SJCRH30 (cell line): ENCODE measurements at regions not wholly inside any gene's neighbourhood (a gene's known extent, or its start where the extent isn't known, plus 50 kb on each side); places are given as distances from the start of the nearest gene placed in this dataset.

Source experiments
- DNase-seq, 2 experiments: peaks; one replicate each; pipeline ENCODE4 v3.0.0-alpha.2; 2015 to 2020
- H3K27ac ChIP-seq: fragments of 250-450 bp; sonication (Bioruptor Pico); 2 replicates; pipeline ENCODE4 v1.5.1; 2020; ENCODE audit warnings: mild to moderate bottlenecking, moderate library complexity
- H3K27me3 ChIP-seq: fragments of 250-450 bp; sonication (Bioruptor Pico); 2 replicates; pipeline ENCODE4 v1.5.1; 2020; ENCODE audit warnings: mild to moderate bottlenecking, moderate library complexity
- H3K36me3 ChIP-seq: fragments of 250-450 bp; sonication (Bioruptor Pico); 2 replicates; pipeline ENCODE4 v1.5.1; 2020; ENCODE audit warnings: mild to moderate bottlenecking, moderate library complexity
- H3K4me1 ChIP-seq: fragments of 250-450 bp; sonication (Bioruptor Pico); 2 replicates; pipeline ENCODE4 v1.5.1; 2020; ENCODE audit warnings: mild to moderate bottlenecking, moderate library complexity
- H3K4me3 ChIP-seq: fragments of 250-450 bp; sonication (Bioruptor Pico); 2 replicates; pipeline ENCODE4 v1.5.1; 2020; ENCODE audit warnings: mild to moderate bottlenecking, moderate library complexity
- H3K9me3 ChIP-seq: fragments of 250-450 bp; sonication (Bioruptor Pico); replicated peaks from 2 replicates; pipeline ENCODE4 v1.5.1; 2020; ENCODE audit warnings: mild to moderate bottlenecking, moderate library complexity

DNA sequence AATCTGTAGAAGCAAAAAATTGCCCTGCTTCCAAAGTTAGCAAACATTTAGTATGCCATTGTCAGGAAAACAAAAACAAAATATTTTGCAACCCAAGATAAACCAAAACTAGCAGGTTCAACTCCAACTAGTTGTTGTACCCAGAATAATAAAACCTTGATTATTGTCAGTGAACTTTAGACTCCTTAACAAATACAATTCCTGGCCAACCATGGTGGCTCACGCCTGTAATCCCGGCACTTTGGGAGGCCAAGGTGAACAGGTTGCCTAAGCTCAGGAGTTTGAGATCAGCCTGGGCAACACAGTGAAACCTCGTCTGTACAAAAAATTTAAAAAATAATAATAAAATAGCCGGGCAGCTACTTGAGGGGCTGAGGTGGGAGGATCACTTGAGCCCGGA is 53.6 kb upstream of the EPCAM start:
- no peaks in the 10 kb centered on the region for H3K9me3 ChIP-seq
- H3K27me3 ChIP-seq, result no peaks in the 10 kb centered on the region
- no peak overlapping the region for H3K4me3 ChIP-seq
- H3K27ac ChIP-seq, result no peak overlapping the region
- DNase-seq, result no peak
- H3K4me1 ChIP-seq, result peaks cover 9% of the 10 kb centered on the region; the same call in 1 of the 2 replicates
- H3K36me3 ChIP-seq, result no peaks in the 10 kb centered on the region

DNA sequence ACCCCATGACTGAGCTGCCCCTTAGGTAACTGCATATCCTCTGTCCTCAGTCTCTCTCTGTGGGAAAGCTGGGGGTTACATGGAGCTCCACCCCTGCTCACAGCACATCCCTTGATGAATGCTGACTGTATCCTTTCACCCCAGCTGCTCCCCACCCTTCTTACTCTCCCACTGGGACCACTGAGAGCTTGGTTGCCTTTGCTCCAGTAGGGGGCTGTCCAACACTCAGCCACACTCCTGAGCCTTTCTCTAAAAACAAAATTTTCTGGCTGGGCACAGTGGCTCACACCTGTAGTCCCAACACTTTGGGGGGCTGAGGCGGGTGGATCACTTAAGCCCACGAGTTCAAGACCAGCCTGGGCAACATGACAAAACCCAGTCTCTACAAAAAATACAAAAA is 55.4 kb upstream of the EPCAM start:
- no peaks in the 10 kb centered on the region for H3K27me3 ChIP-seq
- no peak overlapping the region for H3K27ac ChIP-seq
- peak in 1 of 2 experiments; percentile 22 for DNase-seq
- H3K9me3 ChIP-seq, result no peaks in the 10 kb centered on the region
- H3K36me3 ChIP-seq, result no peaks in the 10 kb centered on the region
- H3K4me3 ChIP-seq, result no peak overlapping the region
- no peaks in the 10 kb centered on the region for H3K4me1 ChIP-seq

DNA sequence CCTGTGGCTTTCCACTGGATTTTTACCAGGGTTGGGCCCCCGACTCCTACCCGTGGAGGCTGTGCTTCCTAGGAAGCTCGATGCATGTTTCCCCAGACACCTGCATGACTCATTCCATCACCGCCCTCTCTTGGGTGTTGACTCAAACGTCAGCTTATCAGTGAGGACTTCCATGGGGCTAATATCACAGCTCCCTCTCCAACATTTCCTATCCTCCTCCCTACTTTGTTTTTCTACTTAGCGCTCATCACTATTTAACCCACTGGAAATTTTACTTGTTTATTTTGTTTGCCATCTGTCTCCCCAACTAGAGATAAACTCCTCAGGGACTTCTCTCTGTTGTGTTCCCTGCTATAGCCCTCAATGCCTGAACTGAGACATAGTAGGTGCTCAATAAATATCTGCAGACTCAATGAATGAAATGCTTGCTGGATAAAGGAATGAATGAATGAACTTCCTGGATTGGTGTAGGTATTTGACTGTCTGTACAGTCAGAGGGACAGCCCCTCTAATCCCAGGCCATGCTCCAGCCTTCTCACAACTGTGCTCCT is 55.9 kb upstream of the EPCAM start:
- H3K36me3 ChIP-seq, result no peaks in the 10 kb centered on the region
- DNase-seq, result no peak
- H3K27ac ChIP-seq, result no peak overlapping the region
- H3K9me3 ChIP-seq, result no peaks in the 10 kb centered on the region
- no peaks in the 10 kb centered on the region for H3K27me3 ChIP-seq
- H3K4me1 ChIP-seq, result no peaks in the 10 kb centered on the region
- H3K4me3 ChIP-seq, result no peak overlapping the region

DNA sequence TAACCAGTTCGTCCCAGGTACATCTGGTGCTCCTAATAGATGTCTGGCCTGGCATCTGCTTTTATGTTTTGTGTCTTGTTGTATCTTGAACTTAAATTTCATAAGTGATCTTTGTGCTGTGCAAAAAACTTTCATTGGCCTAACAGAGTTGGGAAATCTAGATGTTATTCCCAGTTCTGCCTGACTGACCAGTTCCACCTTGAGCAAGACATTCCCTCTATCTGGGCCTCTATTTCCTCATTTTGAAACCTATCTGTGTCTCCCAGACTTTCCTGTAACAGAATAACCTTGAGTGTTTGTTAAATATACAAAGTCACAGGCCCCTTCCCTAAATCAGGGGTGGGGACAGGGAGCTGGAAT is 56.6 kb upstream of the EPCAM start:
- Histone ChIP-seq H3K4me1 (no peaks in the 10 kb centered on the region), H3K4me3 (no peak overlapping the region), H3K36me3 (no peaks in the 10 kb centered on the region), H3K27me3 (no peaks in the 10 kb centered on the region), H3K27ac (no peak overlapping the region), H3K9me3 (no peaks in the 10 kb centered on the region)
- no peak for DNase-seq

DNA sequence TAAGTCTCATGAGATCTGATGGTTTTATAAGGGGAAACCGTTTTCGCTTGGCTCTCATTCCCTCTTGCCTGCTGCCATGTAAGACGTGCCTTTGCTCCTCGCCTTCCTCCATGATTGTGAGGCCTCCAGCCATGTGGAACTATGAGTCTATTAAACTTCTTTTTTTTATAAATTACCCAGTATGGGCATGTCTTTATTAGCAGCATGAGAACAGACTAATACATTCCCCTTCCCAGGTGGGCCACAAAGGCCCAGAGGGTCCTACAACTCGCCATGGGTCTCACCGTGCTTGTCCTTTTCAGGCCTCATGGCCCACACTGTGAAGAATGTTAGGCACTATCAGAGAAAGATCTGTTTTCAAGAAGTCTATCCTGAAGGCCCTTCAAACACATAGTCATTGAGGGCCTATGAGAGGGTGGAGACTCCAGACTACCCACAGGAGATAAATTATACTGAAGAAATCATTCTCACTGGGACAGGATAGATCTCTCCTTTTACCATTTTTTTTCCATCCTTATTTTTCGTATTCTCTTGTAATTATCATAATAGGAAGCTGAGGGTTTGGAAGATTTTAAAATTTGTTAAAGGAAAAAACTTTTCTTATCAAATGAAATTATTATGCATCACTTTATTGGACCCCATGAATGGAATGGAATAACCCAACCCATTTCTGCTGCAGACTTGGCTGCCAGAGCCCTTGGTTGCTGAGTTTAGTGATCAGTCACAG is 57.2 kb upstream of the EPCAM start:
- Histone ChIP-seq H3K27me3 (no peaks in the 10 kb centered on the region), H3K4me3 (no peak overlapping the region), H3K9me3 (no peaks in the 10 kb centered on the region), H3K27ac (no peak overlapping the region), H3K36me3 (no peaks in the 10 kb centered on the region), H3K4me1 (peaks cover 3% of the 10 kb centered on the region)
- DNase-seq, result no peak

DNA sequence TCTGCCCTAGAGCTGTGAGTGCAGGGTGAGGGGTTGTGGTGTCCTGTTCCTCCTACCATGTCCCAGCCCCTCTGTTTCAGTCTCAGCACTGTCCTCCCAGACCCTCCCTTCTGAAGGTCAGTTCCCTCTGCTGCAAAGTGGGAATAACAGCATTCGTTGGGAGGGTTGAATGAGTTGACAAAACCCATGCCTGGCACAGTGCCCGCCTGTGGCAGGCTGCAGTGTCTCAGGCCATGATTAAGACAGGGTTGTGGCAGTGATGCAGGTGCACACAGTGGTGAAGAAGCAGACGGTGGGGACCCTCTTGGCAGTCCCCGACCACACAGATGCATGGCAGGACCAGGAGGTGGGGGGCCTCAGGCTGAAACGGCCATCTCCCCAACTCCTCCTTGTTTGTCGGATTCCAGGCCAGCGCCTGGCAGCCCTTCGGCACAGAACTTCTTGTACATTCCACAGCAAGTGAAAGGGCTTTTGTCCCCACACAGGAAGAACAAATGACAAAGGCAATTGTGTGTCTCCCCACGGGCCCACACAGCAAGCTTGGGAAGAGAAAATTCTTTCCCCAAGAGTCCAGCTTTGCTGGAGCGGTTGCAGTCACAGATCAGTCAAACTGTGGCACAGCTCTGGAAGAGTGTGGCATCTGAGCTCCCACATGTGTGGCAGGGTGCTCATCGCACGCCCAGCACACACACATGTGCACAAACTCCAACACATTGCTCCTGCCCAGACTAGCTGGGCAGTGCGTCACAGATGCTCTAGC is 58.1 kb upstream of the EPCAM start:
- peak in 1 of 2 experiments; percentile 12 for DNase-seq
- H3K9me3 ChIP-seq, result no peaks in the 10 kb centered on the region
- no peak overlapping the region for H3K4me3 ChIP-seq
- H3K27me3 ChIP-seq, result no peaks in the 10 kb centered on the region
- no peak overlapping the region for H3K27ac ChIP-seq
- H3K36me3 ChIP-seq, result no peaks in the 10 kb centered on the region
- H3K4me1 ChIP-seq, result peaks cover 3% of the 10 kb centered on the region

DNA sequence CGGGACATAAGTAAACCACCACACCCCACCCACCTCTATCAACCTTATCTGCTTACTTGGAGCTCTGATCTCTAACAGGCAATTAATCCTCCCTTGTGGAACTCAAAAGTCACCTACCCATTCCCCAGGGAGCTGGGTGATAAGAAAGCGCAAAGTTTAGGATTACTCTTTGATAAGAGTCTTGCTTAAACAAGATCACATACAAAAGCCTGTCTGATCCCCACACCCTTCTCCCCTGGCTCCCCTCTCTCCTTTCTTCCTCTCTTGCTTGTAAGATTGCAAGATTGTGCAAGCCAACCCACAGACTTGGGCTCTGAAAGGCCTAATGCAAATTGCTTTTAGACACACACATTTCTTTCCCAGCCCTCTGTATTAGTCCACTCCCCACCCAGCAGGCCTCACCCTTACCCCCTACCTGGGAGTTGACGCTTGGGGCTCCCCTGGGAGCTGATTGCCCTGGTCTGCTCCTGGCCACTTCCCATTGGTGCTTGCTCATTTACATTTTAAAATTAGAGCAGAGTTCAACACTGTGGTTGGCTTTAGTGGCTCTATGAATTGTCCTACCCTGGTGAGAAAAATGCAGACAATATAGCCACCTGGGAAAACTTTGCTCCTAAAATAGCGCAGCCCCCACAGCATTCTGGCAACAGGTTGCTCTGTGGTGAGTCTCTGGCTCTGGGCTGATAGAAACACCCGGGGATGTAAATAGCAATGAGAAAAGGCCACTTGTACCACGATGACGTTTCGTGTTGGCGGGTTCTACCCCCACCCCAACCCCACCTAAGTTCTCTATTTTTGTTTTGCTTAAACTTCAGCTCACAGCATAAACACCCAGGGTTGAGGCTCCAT is 58.9 kb upstream of the EPCAM start:
- Histone ChIP-seq H3K36me3 (no peaks in the 10 kb centered on the region), H3K9me3 (no peaks in the 10 kb centered on the region), H3K27me3 (no peaks in the 10 kb centered on the region), H3K4me3 (no peak overlapping the region), H3K4me1 (peaks cover 3% of the 10 kb centered on the region), H3K27ac (no peak overlapping the region)
- DNase-seq, result no peak

DNA sequence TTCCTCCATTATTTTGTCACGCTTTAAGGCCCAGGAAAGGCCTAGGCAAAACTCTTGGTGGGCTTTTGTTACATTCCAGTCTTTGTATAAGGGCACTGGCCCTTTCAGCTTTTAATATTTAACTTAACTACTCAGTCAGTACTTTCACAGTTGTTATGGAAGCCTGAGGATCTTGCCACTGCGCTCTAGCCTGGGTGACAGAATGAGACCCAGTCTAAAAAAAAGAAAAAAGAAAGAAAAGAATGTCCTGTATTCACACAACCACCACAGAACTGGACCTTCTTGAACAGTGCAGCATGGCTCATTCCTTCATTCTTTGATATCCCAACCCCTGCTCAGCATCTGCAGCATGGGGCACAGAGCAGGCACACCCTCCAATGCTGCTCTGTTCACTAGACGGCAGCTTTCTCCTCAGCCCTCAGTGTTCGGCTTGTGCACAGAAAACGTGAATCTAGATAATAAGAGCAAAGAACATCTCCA is 59.6 kb upstream of the EPCAM start:
- Histone ChIP-seq H3K9me3 (no peaks in the 10 kb centered on the region), H3K4me1 (peaks cover 3% of the 10 kb centered on the region), H3K27me3 (no peaks in the 10 kb centered on the region), H3K36me3 (no peaks in the 10 kb centered on the region), H3K4me3 (no peak overlapping the region), H3K27ac (no peak overlapping the region)
- no peak for DNase-seq

DNA sequence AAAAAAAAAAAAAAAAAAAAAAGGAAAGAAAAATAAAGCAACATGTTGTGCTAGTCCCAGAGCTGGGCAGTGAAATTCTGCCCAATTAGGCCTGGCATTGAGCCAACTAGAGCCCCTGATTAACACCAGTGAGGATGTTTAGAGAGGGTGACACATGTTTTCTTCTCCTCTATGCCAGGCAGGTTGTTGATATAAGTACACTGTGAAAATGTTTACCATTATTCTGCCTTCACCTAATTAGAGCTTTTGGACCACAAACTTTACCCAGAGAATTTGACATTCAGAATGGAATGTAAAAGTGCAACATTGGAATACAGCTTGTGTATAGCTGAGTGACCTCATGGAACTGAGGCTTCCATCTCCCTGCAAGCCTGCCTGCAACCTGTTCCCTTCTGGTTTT is 62.0 kb upstream of the EPCAM start:
- peak in 1 of 2 experiments; percentile 48 for DNase-seq
- no peaks in the 10 kb centered on the region for H3K9me3 ChIP-seq
- H3K36me3 ChIP-seq, result no peaks in the 10 kb centered on the region
- H3K4me3 ChIP-seq, result no peak overlapping the region
- no peaks in the 10 kb centered on the region for H3K27me3 ChIP-seq
- H3K4me1 ChIP-seq, result peaks cover 3% of the 10 kb centered on the region
- H3K27ac ChIP-seq, result no peak overlapping the region

DNA sequence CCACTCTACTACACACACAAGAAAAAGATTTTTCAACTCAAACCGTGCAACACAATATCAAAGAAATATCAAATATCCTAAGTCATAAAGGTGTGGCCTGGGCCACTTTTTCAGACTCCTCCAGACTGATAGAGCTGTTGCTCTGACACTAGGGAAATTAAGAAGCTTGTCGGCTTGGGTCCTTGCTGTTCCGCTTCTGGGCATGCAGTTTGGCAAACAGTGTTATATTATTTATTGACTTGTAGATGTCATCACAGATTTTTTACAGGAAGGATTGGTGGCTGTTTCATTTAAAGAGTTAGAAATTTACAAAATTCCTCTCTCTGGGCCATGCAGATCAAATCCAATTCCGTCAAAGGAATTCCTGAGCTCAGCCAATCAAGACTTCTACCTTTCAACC is 64.5 kb upstream of the EPCAM start:
- no peak for DNase-seq
- H3K27me3 ChIP-seq, result peaks cover 8% of the 10 kb centered on the region
- H3K4me3 ChIP-seq, result no peak overlapping the region
- peaks cover 3% of the 10 kb centered on the region for H3K4me1 ChIP-seq
- H3K27ac ChIP-seq, result no peak overlapping the region
- H3K9me3 ChIP-seq, result no peaks in the 10 kb centered on the region
- no peaks in the 10 kb centered on the region for H3K36me3 ChIP-seq

DNA sequence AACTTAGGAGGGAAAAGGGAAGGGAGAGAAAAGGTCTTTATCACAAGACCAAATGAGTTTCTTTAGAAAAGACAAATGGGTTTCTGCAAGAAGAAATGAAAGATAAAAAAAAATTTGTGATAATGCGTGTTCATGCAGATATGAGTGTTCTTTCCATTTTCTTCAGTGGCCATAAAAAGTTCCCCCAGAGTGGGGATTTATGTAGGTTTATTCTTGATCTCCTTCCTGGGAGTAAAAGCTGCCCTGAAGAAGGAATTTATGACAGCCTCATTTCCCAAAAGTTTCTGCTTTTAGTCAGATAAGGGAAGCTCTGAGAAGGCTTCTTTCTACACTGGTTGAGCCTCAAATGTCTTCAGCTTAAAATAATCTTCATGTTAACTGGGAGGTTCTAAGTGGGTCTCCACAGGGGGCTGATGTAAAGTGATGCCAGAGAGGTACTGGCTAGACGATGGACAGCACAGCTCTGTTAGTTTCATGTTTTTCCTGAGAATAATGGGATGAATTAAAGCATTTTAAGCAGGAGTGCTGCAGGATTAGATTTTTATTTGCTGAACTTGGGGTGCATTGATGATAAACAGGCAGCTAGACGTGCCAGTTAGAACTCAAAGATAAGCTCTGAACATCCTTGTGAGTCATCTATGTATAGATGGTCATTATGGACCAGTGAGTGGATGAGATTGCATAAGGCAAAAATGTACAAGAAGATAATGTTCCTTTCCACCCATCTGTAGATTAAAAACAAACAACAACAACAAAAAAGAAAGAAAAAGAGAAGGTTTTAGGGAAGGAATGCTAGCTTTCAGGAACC is 65.6 kb upstream of the EPCAM start:
- no peak overlapping the region for H3K27ac ChIP-seq
- no peaks in the 10 kb centered on the region for H3K36me3 ChIP-seq
- no peak for DNase-seq
- H3K9me3 ChIP-seq, result no peaks in the 10 kb centered on the region
- no peak overlapping the region for H3K4me3 ChIP-seq
- H3K4me1 ChIP-seq, result peaks cover 3% of the 10 kb centered on the region
- peaks cover 8% of the 10 kb centered on the region for H3K27me3 ChIP-seq

DNA sequence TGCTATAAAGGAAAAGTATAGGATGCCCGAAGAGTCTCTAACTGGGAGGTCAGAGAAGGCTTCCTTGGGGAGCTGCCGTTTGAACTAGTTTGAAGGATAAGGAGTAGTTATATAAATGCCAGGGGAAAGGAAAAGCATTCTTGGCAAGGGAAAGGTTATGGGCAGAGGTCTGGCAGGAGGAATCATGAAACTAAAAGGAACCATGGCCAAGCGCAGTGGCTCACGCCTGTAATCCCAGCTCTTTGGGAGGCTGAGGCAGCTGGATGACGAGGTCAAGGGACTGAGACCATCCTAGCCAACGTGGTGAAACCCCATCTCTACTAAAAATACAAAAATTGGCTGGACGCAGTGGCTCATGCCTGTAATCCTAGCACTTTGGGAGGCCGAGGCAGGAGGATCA is 66.8 kb upstream of the EPCAM start:
- H3K27ac ChIP-seq, result no peak overlapping the region
- H3K27me3 ChIP-seq, result peaks cover 8% of the 10 kb centered on the region
- H3K9me3 ChIP-seq, result no peaks in the 10 kb centered on the region
- H3K4me3 ChIP-seq, result no peak overlapping the region
- peaks cover 3% of the 10 kb centered on the region for H3K4me1 ChIP-seq
- DNase-seq, result no peak
- no peaks in the 10 kb centered on the region for H3K36me3 ChIP-seq

DNA sequence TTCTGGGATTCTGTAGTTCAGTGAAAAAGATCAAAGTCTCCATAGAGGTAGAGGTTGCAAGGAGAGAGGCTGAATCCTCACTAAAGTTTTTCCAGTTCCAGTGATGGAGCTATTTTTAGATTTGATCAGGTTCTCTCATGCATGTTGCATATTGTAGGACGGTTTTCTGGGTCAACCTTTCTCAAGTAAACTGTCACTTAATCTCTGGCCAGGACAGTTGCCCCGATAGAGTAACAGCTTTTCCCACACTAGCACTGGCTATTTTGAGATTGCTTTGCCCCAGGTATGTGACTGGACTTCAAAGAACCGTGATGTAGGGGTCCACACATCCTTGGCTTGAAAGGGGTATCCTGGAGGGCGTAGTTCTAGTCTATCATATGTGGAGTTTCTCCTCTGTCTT is 67.4 kb upstream of the EPCAM start:
- H3K36me3 ChIP-seq, result no peaks in the 10 kb centered on the region
- peaks cover 8% of the 10 kb centered on the region for H3K27me3 ChIP-seq
- DNase-seq, result no peak

DNA sequence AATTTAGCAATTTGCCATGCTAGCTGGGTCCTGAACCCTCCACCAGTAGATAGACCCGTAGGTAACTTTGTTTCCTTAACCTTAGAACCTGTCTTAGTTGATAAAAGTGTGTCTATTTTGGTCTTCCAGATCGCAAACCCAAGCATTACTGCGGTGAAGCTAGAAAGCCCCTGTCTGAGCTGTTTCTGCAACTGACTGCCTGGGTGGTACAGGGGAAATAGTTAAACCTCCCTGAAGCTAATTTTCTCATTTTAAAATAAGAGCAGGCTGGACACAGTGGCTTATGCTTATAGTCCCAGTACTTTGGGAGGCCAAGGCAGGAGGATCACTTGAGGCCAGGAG is 67.9 kb upstream of the EPCAM start:
- DNase-seq, result no peak
- peaks cover 8% of the 10 kb centered on the region for H3K27me3 ChIP-seq
- H3K4me3 ChIP-seq, result no peak overlapping the region
- no peak overlapping the region for H3K27ac ChIP-seq
- no peaks in the 10 kb centered on the region for H3K4me1 ChIP-seq
- H3K9me3 ChIP-seq, result no peaks in the 10 kb centered on the region
- no peaks in the 10 kb centered on the region for H3K36me3 ChIP-seq

More for the DNA sequence above, 67.4 kb upstream of the EPCAM start:
- Histone ChIP-seq H3K9me3 (no peaks in the 10 kb centered on the region), H3K4me1 (no peaks in the 10 kb centered on the region), H3K27ac (no peak overlapping the region), H3K4me3 (no peak overlapping the region)
